Psoas muscle (tissue), 7 donors: ENCODE measurements at regions not wholly inside any gene's neighbourhood (a gene's known extent, or its start where the extent isn't known, plus 50 kb on each side); places are given as distances from the start of the nearest gene placed in this dataset.

Source experiments
- ATAC-seq, 4 donors: fragments of 200-7000 bp; cut with Tn5 transposase; one replicate each; pipeline ENCODE4 v1.9.1; 2020; ENCODE audit warnings: moderate library complexity in 3 of 4, mild to moderate bottlenecking in 2 of 4
- DNase-seq, 2 donors: peaks; one replicate each; pipeline ENCODE4 v3.0.0-alpha.2; 2020
- H3K27ac ChIP-seq: fragments of 200-600 bp; one replicate; pipeline ENCODE4 v1.8.0; 2022
- H3K27me3 ChIP-seq, 3 donors: fragments of 200-600 bp in 1 of 3; one replicate each; pipeline versions ENCODE4 v1.6.1 to v1.8.0; 2013 to 2022; ENCODE audit warnings: low read length in 2 of 3, mild to moderate bottlenecking in 2 of 3, moderate library complexity in 1 of 3; ENCODE audit not compliant: insufficient read depth in 3 of 3
- H3K36me3 ChIP-seq, 2 donors: fragments of 200-600 bp in 1 of 2; one replicate each; pipeline versions ENCODE4 v1.6.1 to v1.8.0; 2013 to 2022; ENCODE audit warnings: low read depth in 1 of 2, mild to moderate bottlenecking in 1 of 2, moderate library complexity in 1 of 2; ENCODE audit not compliant: insufficient read depth in 1 of 2
- H3K4me1 ChIP-seq: fragments of 200-600 bp; one replicate; pipeline ENCODE4 v1.8.0; 2022
- H3K4me3 ChIP-seq: fragments of 200-600 bp; one replicate; pipeline ENCODE4 v1.8.0; 2022; ENCODE audit warnings: mild to moderate bottlenecking
- H3K9me3 ChIP-seq: fragments of 200-600 bp; one replicate; pipeline ENCODE4 v1.8.0; 2022
- CTCF ChIP-seq: fragments of 200-600 bp; IDR thresholded peaks from one replicate; pipeline ENCODE4 v1.8.0; 2022; ENCODE audit warnings: antibody characterized with exemption
- WGBS, 3 donors: extraction: QIAGEN DNeasy Blood & Tissue Kit; methylation state at CpG; one replicate each; pipeline versions ENCODE4 v1.1.6 to v1.1.7; 2013; 5-methylcytosine and 5-hydroxymethylcytosine counted together
- intact Hi-C, 2 donors: fragments of 100-400 bp; cut with DNase I; formaldehyde crosslinking; loops; one replicate each; pipeline versions ENCODE4 v1.11.0 to v1.14.2; 2022
- donor health status: healthy with polysubstance abuse.
- donor health status: DM: no; HTN: no; CAD: no; lungs with moderate emphysema.
- donor health status: Bipolar disorder and iron deficiency.
- donor health status: healthy.
- donor health status: DM: yes; HTN: yes; CAD: no.
- donor health status: DM: no; HTN: no; CAD: no.
- donor health status: DM: yes; HTN: yes; CAD: no.

GRCh38 chr17:53127331-53127730, 695.4 kb upstream of the KIF2B start:
- Histone ChIP-seq H3K9me3 (no peaks in the 10 kb centered on the region), H3K4me1 (peaks cover 6% of the 10 kb centered on the region), H3K36me3 (no peaks in the 10 kb centered on the region), H3K27me3 (no peaks in the 10 kb centered on the region), H3K4me3 (no peak overlapping the region), H3K27ac (no peak overlapping the region)
- no peak for DNase-seq
- ATAC-seq, result no peak
- intact Hi-C loops, result no loop called here
- no peak for TF ChIP-seq CTCF
- WGBS, 3 donors, result 88 to 91% (median 89%) methylated on average over 3 of the region's 3 CpGs

GRCh38 chr17:53122966-53123365, 699.8 kb upstream of the KIF2B start:
- ATAC-seq, result no peak
- Histone ChIP-seq H3K4me1 (no peaks in the 10 kb centered on the region), H3K27ac (no peak overlapping the region), H3K36me3 (no peaks in the 10 kb centered on the region), H3K4me3 (no peak overlapping the region), H3K27me3 (no peaks in the 10 kb centered on the region), H3K9me3 (no peaks in the 10 kb centered on the region)
- intact Hi-C loops, result no loop called here
- no peak for TF ChIP-seq CTCF
- DNase-seq, result no peak

DNA sequence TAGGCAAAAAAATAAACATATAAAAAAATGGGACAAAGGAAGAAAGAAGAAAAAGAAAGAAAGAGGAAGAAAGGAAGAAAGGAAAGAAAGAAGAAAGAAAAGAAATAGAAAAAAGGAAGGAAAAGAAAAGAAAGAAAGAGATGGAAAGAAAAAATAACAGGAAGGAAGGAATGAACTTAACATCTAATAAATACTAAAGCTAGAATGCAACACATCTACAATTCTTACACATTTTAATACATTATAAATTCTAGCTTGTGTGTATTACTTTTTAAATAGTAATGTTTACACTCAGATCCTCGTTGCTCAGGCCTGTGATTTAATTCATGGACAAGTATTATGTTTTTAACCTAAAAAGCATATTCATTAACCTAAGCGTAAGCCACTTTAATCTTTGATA, 703.0 kb upstream of the KIF2B start:
- ATAC-seq, result no peak
- intact Hi-C loops, result no loop called here
- TF ChIP-seq CTCF, result no peak
- no peaks in the 10 kb centered on the region for H3K36me3 ChIP-seq
- H3K27ac ChIP-seq, result no peak overlapping the region
- no peak overlapping the region for H3K4me3 ChIP-seq
- no peak for DNase-seq
- no peaks in the 10 kb centered on the region for H3K27me3 ChIP-seq
- no peaks in the 10 kb centered on the region for H3K4me1 ChIP-seq
- no peaks in the 10 kb centered on the region for H3K9me3 ChIP-seq
- WGBS, 3 donors, result 68 to 73% (median 72%) methylated on average over 2 of the region's 2 CpGs

DNA sequence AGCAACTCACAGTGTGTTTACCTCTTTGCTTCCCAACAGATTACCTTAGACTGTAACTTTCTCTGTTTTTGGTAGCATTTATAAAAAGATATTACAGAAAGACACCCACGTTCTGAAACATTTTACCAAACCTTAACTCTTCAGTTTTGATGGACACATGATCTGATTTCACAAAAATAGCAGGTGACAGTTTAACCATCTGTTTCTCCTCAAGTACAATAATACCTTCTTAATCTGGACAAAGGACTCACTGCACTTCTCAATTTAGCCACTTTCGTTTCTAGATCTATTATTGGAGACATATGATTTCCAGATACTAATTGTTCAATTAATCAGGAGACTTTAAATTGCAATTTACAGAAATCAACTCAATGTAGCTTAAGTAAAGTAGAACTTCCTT, 703.8 kb upstream of the KIF2B start:
- Histone ChIP-seq H3K9me3 (no peaks in the 10 kb centered on the region), H3K27ac (no peak overlapping the region), H3K27me3 (no peaks in the 10 kb centered on the region), H3K4me3 (no peak overlapping the region), H3K4me1 (no peaks in the 10 kb centered on the region), H3K36me3 (no peaks in the 10 kb centered on the region)
- ATAC-seq (no peak), DNase-seq (no peak)
- intact Hi-C loops, result no loop called here
- TF ChIP-seq CTCF, result no peak
- WGBS, 3 donors, result 32 to 43% (median 41%) methylated on average over 2 of the region's 2 CpGs

DNA sequence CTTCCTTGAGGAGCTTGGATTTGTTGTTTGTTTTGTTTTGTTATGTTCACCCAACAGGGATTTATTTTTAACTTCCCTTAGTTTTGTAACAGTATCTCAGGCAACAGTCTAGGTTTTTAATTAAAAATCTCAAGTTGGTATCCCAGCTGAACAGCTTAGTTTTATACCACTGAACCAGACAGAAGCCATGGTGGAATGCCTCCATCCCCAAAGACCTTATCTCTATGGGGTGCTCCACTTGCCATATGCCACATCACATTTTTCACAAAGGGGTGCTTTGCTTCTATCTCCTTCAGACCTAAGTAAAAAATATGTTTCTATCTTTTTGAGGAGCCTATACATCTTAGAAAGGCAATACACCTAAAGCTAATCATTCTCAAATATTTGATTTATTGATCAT, 715.8 kb upstream of the KIF2B start:
- H3K27ac ChIP-seq, result no peak overlapping the region
- no peaks in the 10 kb centered on the region for H3K36me3 ChIP-seq
- no peaks in the 10 kb centered on the region for H3K9me3 ChIP-seq
- no peak overlapping the region for H3K4me3 ChIP-seq
- no peak for TF ChIP-seq CTCF
- intact Hi-C loops, result no loop called here
- no peaks in the 10 kb centered on the region for H3K4me1 ChIP-seq
- no peaks in the 10 kb centered on the region for H3K27me3 ChIP-seq
- ATAC-seq (no peak), DNase-seq (no peak)
